Upper lobe of right lung (tissue), 1 donor: ENCODE measurements at regions not wholly inside any gene's neighbourhood (a gene's known extent, or its start where the extent isn't known, plus 50 kb on each side); places are given as distances from the start of the nearest gene placed in this dataset.

ENCODE experiments used
- ATAC-seq: fragments of 200-7000 bp; cut with Tn5 transposase; one replicate; pipeline ENCODE4 v1.9.1; 2020; ENCODE audit warnings: mild to moderate bottlenecking, moderate library complexity
- DNase-seq: peaks from one replicate; pipeline ENCODE4 v3.0.0-alpha.2; 2020
- H3K27ac ChIP-seq: fragments of 200-600 bp; one replicate; pipeline ENCODE4 v1.8.0; 2022
- H3K27me3 ChIP-seq: fragments of 200-600 bp; one replicate; pipeline ENCODE4 v1.8.0; 2022; ENCODE audit warnings: mild to moderate bottlenecking
- H3K36me3 ChIP-seq: fragments of 200-600 bp; one replicate; pipeline ENCODE4 v1.8.0; 2022
- H3K4me1 ChIP-seq: fragments of 200-600 bp; one replicate; pipeline ENCODE4 v1.8.0; 2022
- H3K4me3 ChIP-seq: fragments of 200-600 bp; one replicate; pipeline ENCODE4 v1.8.0; 2022; ENCODE audit warnings: mild to moderate bottlenecking
- H3K9me3 ChIP-seq: fragments of 200-600 bp; one replicate; pipeline ENCODE4 v1.8.0; 2022
- CTCF ChIP-seq: fragments of 200-600 bp; IDR thresholded peaks from one replicate; pipeline ENCODE4 v1.8.0; 2022; ENCODE audit warnings: antibody characterized with exemption
- intact Hi-C: fragments of 100-400 bp; cut with DNase I; formaldehyde crosslinking; loops from one replicate; pipeline ENCODE4 v1.11.0; 2022
- donor health status: DM: no; HTN: yes; CAD: no; lungs with severe emphysema.

DNA sequence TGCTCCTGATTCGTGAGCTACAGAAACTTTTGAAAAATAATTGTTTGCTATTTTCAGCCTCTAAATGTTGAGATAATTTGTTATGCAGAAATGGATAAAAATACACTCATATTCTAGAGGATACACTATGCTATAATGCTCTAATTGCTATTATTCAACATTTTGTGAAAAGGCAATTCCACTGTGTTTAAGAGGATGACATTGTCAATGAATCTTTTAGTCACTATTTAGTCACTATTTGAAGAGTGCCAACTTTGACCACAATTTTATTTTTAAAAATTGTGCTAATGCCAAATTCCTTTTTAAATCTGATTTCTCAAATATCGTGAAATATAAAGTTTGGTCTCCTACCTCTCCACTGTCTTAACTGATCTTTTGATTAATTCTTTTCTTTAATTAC, 604.9 kb upstream of the KCNMB2 start:
- no peak overlapping the region for H3K4me3 ChIP-seq
- ATAC-seq (no peak), DNase-seq (no peak)
- H3K36me3 ChIP-seq, result no peaks in the 10 kb centered on the region
- H3K9me3 ChIP-seq, result no peaks in the 10 kb centered on the region
- no peak for TF ChIP-seq CTCF
- no peaks in the 10 kb centered on the region for H3K27me3 ChIP-seq
- H3K4me1 ChIP-seq, result no peaks in the 10 kb centered on the region
- H3K27ac ChIP-seq, result no peak overlapping the region
- intact Hi-C loops, result no loop called here

DNA sequence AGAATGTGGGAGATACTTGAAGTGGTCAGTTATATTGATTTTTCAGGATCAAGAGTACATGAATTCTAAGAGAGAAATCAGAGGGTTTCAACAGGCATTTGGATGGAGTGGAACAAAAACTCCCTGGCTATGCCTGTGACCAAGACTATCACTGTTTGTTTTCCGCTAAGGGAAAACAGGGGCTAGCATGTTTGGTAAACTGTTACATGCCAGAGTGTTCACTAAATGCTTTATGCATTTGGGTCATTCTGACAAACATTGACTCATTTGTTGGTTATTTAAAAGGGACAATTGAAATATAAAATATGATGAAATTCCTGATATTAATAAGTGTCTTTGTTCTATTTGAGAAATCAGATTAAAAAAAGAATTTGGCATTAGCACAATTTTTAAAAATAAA, 603.9 kb upstream of the KCNMB2 start:
- Histone ChIP-seq H3K4me3 (no peak overlapping the region), H3K9me3 (no peaks in the 10 kb centered on the region), H3K36me3 (no peaks in the 10 kb centered on the region), H3K27ac (no peak overlapping the region), H3K27me3 (no peaks in the 10 kb centered on the region), H3K4me1 (no peaks in the 10 kb centered on the region)
- ATAC-seq (no peak), DNase-seq (no peak)
- intact Hi-C loops, result no loop called here
- TF ChIP-seq CTCF, result no peak

GRCh38 chr3:177932750-177933660, 603.2 kb upstream of the KCNMB2 start:
- Histone ChIP-seq H3K27ac (no peak overlapping the region), H3K9me3 (no peaks in the 10 kb centered on the region), H3K27me3 (no peaks in the 10 kb centered on the region), H3K36me3 (no peaks in the 10 kb centered on the region), H3K4me1 (no peaks in the 10 kb centered on the region), H3K4me3 (no peak overlapping the region)
- DNase-seq (no peak), ATAC-seq (no peak)
- intact Hi-C loops, result no loop called here
- no peak for TF ChIP-seq CTCF

- no peaks in the 10 kb centered on the region for H3K4me1 ChIP-seq
- intact Hi-C loops, result no loop called here
- DNase-seq, result no peak
- no peaks in the 10 kb centered on the region for H3K9me3 ChIP-seq
- ATAC-seq, result peak; percentile 57
- H3K27ac ChIP-seq, result no peak overlapping the region
- no peaks in the 10 kb centered on the region for H3K27me3 ChIP-seq
- H3K36me3 ChIP-seq, result no peaks in the 10 kb centered on the region
- H3K4me3 ChIP-seq, result no peak overlapping the region
- TF ChIP-seq CTCF, result no peak
Observed at GRCh38 chr3:177934001-177934891, 602.0 kb upstream of the KCNMB2 start.

GRCh38 chr3:177935047-177935446, 601.2 kb upstream of the KCNMB2 start:
- H3K4me3 ChIP-seq, result no peak overlapping the region
- H3K27me3 ChIP-seq, result no peaks in the 10 kb centered on the region
- no peaks in the 10 kb centered on the region for H3K36me3 ChIP-seq
- no peak for TF ChIP-seq CTCF
- DNase-seq, result no peak
- no peaks in the 10 kb centered on the region for H3K4me1 ChIP-seq
- no peak overlapping the region for H3K27ac ChIP-seq
- H3K9me3 ChIP-seq, result no peaks in the 10 kb centered on the region
- intact Hi-C loops, result no loop called here
- ATAC-seq, result no peak
